Activated naive CD4-positive, alpha-beta T cell treated with Interleukin-2 at 50 U/mL for 16 hours (primary cell): ENCODE measurements at regions not wholly inside any gene's neighbourhood (a gene's known extent, or its start where the extent isn't known, plus 50 kb on each side); places are given as distances from the start of the nearest gene placed in this dataset.

Experiments used
- DNase-seq: peaks from one replicate; pipeline ENCODE4 v3.0.0-alpha.2; 2020

DNA sequence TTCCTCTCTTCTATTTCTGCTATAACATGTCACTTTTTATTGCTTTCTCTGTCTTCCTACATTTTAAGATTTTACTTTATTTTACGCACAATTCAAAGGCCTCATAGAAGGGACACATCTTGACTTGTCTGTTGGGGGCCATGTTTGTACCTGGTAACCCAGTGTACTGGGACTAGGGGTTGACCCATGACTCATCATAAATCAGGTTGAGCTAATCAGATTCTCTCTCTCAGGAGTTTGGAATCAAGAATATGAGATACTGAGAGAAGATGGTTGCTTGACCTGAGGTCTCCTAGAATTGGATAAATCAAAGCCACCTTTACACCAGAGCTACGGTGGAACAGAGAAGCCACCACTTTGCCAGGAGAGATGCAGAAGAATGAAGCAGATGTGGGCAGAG, 153.0 kb downstream of the UXS1 start:
- DNase-seq: no peak

DNA sequence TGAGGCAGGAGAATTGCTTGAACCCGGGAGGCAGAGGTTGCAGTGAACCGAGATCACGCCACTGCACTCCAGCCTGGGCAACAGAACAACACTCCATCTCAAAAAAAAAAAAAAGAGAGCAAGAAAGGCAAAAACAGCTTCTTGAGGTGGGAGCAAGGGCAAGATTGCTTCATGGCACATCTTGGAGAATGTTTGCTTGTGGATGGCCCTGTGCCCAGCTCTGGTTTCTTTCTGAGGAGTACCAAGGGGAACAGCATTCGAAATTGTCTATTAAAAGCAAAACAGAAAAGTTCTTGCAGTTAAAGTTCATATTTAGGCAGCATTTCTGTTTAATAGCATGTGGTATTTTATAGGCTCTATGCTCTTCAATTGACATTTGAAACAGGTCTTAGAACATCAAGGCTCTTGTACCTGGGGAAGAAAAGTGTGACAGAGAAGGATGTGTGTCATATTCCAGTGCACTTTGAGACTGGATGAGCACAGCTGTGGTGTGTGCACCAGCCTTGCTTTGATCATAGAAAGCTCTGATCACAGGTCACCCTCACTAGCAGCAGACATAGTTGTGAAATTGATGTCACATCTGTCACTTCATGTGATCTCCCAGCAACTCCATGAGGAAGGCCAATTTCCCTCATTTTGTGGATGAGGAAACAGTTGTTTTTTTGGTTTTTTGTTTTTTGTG, 154.3 kb downstream of the UXS1 start:
- no peak for DNase-seq

DNA sequence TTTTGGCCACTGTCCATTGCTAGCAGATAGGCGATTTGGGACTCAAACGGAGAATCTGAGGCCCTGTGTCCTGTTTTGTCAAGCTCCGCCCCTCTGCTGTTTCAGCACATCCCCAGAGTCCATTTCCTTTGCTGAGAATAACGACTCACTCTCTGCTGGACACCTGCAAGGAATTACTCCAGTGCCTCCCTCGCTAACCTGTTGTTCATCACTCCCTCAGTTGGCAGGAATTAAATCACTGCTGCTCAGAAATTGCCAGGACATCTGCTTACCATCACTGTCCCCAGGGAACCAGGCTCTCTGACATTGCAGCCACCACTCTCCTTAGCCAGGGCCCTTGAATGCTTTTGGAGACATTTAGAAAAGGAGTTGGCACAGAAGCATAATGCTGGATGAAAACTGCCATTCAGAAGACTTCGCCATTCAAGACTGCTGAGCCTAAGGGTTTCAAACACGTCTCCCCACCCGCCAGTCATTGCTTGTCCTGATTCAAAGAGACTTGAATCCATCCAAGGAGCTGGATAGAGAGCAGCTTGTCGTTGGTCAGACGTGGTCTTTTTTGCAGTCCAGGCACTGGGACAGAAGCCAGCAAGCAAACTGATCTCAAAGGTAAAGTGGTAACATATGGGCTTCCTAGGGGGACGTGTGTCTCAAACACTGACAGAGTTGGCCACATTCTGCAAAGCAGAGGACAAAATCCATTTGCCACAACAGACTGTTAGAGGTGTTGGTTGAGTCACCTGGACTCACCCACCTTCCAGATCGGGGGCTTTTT, 155.3 kb downstream of the UXS1 start:
- DNase-seq: no peak

DNA sequence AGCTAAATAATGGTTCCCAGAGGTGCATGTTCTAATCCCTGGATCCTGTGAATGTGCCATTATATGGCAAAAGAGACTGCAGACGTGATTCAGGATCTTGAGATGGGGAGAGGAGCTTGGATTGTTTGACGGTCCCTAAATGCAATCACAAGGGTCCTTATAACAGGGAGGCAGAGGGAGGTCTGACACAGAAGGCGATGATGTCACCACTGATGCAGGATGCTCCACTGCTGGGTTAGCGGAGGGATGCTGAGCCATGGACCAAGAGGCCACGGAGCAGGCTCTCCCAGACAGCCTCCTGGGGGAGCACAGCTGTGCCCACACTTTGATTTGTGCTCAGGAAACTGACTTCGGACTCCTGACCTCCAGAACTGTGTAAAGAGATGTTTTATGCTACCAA, 156.2 kb downstream of the UXS1 start:
- DNase-seq: no peak

DNA sequence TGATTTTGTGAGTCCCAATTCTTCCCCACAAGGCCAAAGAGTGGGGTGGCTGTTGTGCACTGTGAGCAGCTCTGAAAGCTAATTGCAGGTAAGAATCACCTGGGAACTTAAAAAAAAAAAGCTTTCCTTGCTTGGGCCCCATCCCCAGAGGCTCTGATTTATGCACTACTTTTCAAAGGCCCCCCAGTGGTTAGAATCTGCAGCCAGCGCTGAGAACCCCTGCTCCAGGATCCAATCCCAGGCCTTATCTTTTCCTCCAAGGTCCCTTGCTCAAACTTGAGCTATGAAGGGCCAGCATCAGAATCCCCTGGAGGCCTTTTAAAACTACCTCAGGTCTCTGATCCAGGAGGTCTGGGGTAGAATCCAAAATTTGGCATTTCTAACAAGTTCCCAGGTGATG, 156.8 kb downstream of the UXS1 start:
- DNase-seq: no peak

DNA sequence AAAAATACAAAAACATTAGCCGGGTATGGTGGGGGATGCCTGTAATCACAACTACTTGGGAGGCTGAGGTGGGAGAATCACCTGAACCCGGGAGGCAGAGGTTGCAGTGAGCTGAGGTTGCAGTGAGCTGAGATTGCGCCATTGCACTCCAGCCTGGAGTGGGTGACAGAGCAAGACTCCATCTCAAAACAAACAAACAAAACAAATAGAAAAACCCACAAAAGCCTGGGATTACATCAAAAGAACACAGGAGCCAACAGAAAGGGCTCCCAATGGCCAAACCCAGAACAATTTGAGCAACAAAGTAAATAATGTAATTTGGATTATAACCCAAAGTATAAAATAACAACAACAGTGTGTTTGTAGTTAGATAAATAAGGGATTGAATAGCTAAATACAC, 159.8 kb downstream of the UXS1 start:
- no peak for DNase-seq

DNA sequence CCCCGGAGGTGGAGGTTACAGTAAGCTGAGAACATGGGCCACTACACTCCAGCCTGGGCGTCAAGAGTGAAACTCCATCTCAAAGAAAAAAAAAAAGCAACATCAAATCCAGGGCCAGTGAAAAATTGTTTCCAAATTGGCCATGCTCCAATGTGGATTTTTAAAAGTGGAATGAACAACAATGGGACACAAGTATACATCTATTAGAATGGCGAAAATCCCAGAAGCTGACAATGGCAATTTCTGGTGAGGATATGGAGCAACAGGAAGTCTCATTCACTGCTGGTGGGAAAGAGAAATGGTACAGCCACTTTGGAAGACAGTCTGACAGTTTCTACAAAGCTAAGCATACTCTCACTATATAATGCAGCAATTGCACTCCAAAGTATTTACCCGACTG, 161.4 kb downstream of the UXS1 start:
- DNase-seq: no peak

DNA sequence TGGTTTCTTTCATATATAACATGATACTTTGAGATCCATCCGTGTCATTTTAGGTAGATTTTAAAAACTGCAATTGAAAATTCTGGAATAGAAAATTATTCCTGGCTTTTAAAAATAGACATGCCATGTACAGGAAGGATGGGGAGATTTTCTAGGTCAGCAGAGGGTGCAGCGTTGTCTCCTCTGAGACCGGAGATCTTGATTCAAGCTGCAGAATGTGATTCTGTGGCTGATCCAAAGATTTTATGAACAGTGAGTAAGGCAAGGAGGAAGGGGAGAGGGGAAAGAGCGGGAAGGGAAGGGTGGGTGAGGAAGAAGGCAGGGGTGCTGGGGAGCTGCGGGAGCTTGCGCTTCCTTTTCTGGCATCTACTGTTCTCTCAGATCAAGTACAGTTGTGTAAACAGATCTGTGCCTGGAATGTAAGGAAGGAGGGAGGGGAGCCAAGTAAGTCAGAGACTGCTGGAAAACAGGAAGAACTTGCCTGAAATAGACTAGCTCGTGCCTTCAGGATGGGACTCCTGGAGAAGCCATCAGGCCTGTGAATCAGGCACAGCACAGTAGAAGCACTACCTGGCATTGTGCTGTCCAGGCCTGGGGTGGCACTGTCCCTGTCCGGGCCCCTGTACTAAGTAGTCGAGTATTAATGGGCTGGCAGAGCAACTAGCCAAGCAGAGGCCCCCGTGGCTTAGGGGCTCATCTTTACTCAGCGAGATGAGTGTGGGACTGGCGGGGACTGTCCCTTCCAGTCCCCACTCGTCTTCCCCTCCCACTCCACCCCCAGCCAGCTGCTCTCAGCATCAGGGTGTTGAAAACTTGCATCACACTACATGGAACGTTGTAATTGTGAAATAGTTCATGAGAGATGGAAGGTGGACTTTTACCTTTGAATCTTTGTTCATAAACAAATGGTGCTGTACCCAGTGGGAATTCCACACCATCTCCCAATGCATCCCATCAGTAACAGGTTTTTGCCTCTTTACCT, 163.5 kb downstream of the UXS1 start:
- DNase-seq: peak; percentile 65

DNA sequence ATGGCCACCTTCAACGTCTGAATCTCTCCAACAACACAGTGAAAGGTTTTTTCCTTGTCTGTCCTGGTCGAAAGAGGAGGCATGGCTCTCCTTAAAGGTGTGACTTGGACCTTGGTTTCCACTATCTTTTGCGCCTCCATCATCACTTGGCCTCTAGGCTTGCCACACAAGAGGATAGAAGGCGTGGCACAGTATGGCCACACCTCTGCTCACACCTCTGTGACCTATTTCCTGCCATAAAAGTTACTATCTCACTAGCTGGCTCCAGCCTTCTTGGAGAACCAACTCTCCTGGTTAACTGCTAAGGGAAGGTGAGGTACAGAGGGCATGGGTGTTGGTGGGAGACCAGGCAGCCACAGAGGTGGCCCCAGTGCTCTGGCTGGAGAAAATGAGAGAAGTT, 165.9 kb downstream of the UXS1 start:
- no peak for DNase-seq

DNA sequence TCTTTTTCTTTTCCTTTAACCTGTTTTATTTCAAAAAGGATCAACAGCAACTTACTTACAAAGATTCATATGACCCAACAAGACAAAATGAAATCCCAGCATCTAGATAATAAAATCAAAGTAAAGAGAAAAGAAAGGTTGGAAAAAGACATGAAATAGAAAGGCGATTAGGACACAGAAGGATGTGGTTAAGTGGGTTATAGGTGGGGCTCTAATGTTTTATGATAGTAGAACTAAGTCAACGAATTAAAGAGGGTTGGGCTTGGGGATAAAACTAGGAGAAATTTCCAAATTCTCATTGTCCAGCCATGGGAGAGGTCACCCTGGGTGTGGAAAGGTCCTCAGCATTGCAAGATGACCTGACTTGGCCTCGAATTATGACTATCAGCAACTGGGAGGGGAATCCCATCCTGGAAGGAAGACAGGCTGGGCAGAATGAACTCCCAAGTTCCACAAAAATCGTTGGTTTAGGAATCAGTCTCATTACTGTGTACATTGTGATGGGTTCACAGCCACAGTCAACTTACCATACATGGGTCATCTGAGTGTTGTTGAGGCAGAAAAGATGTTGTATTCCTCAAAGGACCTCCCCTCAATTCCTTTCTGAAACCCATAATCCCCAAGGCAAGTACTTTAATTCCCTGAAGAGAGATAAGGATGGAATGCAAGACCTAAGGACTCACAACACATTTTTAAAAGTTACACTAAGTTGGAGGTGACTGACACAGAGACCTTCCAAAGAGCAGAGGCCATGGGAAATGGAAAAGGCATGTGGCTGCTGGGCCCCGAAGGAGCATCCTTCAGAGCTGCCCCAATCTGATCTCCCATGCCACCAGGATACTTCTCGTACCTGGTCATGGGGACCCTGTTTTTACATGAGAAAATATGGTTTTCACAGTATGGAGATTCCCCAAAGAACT, 167.6 kb downstream of the UXS1 start:
- no peak for DNase-seq

DNA sequence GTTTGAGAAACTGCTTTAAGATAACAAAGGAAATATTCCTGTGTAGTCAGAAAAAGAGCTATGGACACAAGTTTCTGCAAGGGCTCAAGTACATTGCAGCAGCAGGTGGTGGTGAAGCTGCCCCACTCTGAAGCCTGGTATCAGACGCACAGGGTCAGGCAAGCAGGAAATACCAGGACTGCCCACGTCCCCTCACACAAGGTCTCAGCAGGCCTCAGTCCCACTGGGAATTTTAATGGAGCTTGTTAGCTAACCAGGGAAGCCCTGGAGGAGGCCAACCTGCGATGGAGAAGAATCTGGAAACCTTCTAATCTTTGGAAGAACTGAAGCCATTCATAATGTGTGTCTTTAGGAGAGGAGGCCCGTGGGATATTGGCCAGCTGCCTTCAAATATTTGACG, 168.3 kb downstream of the UXS1 start:
- no peak for DNase-seq

DNA sequence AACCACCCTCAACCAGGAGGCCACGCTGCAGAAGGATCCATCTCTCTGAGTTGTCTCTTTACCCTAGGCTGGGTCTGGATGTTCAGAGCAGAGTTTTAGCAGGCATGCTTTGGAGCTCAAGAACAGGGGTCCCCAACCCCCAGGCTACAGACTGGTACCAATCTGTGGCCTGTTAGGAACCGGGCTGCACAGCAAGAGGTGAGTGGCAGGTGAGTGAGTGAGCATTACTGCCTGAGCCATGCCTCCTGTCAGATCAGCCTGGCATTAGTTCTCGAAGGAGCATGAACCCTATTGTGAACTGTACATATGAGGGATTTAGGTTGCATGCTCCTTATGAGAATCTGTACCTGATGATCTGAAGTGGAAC, 172.5 kb downstream of the UXS1 start:
- no peak for DNase-seq

DNA sequence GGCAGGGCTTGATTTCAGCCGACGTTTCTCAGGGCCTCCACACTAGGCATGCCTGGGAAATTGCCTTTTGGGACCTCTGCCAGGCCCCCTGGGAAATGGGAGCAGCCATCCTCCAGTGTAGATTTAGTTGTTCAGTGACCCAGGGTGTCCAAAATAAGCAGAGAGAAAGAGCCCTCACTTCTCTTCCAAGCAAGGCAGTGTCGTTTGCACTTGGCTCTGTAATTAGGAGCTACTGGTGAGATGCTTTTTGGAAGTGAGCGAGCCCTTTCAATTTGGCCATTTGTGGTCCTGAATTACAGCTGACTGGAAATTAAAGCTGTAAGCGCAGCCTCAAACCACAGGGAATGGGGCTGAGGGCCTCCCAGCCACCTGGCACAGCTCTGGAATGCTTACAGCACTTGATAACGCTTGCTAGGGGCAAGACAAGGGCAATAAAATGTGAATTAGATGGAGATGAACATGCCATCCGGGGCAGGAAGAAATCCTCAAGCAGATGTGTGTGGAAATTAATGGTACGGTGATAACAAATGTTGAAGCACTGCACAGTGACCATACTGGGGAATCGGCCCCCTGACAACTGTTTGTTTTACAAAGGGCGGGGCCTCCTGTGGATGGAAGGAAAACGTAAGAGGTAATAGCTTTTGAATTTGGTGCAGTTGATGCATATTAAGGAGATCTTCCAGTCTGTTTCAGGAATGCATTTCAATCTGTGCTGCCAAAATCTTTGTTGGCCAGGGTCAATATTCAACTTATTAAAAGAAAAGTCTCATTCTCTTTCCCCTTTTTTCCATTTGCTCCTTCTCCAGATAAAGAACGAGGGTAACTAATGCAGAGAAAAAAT, 173.1 kb downstream of the UXS1 start:
- no peak for DNase-seq

DNA sequence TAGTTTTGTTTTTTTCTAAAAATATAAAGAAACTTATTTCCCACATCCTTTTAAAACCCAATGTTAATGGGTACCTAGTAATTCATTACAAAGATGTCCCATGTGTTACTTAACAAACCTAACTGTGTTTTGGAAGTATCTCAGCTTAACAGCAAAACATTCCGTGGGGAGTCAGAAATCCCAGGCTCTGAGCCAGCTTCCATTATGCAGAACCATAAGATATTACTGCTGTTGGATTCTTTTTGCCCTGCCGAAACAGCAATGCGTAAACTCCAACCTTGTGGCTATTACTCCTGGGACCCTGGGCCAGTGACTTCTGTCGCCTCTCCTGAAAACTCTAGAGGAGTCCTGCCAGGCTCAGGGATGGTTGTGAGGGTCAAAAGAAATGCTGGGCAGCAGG, 174.1 kb downstream of the UXS1 start:
- no peak for DNase-seq

DNA sequence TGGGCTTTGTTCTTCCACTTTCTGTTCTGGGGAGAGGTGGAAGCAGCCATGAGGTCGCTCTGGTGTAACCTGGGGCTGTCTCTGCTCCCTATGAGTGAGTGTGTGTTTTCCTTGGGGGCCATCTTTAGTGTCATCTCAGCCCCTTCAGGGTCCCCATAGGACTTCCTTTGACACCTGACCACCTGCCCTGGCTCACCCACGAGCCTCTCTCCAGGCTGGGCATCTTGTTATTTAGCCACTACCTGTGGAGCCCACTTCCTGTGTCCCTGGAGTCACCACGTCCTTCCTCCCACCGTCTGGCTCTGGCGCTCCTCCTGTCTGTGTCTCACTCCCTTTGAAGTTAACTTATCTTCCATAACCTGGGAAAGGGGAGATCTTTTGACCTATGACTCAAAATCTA, 176.0 kb downstream of the UXS1 start:
- no peak for DNase-seq

DNA sequence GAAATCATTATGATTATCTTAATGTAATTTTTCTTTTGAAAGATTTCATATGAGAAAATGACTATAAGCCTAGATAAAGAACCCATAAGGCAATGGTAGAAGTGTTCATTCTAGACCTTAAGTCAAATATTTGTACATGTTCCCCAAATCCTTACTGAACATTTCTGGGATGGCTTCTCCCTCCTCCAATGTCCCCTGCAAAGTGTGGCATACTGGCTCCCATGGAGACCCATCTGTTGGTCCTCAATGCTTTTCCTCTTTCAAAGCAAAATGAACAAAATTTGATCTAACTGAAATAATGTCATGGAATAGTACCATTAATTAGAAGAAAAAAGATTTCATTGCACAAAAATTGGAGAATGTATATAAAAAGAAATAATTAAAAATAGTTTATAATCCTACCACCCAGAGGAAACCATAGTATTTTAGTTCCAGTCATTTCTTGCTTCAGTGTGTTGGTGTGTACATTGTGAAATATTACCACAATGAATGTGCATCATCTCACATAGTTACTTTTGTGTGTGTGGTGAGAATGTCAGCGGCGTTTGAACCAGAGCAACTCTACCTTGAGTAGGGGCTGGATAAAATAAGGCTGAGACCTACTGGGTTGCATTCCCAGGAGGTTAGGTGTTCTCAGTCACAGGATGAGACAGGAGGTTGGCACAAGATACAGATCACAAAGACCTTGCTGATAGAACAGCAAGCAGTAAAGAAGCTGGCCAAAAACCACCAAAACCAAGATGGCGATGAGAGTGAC, 181.3 kb downstream of the UXS1 start:
- no peak for DNase-seq

DNA sequence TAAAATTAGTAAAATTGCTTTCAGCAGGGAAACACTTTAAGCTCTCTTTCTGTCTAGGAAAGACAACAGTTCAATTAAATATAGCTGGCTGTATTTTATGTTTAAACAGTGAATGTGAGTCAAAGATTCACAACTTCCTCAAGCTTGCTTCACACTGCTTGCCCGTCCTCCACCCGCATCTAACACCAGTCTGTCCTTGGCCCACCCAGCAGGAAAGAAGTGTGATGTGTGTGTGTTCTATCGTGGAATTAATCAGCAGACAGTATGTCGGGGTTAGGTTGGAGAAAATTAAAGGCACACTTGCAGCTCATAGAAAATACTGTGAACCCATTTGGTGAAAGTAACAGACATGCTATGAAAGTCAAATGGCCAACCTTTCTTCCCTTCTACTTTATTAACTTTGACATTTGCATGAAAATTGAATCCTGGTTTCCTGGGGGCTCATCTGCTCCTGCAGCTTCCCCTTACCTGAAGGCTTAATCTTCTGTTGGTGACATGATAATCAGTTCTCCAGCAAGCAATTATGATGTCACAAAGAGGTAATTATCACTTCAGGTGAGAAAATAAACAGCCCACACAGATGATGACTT, 182.0 kb downstream of the UXS1 start:
- DNase-seq: no peak

DNA sequence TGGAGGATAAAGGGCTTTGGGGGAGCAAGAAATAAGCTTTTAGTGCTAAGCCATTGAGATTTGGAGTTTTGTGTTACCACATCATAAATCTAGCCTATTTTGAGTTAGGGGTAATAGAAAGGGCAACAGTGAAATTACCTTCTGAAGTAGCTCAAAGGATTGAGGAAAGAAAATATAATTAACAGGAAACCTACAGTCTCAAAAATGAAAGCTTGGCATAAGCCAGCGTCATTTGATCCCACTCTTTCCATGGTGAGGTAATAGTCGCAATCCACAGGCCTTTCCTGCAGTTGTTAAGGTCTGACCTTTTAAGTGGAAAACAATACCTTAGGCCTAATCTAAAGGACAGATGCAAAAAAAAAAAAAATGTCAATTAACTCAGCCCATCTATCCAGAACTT, 182.7 kb downstream of the UXS1 start:
- DNase-seq: no peak

DNA sequence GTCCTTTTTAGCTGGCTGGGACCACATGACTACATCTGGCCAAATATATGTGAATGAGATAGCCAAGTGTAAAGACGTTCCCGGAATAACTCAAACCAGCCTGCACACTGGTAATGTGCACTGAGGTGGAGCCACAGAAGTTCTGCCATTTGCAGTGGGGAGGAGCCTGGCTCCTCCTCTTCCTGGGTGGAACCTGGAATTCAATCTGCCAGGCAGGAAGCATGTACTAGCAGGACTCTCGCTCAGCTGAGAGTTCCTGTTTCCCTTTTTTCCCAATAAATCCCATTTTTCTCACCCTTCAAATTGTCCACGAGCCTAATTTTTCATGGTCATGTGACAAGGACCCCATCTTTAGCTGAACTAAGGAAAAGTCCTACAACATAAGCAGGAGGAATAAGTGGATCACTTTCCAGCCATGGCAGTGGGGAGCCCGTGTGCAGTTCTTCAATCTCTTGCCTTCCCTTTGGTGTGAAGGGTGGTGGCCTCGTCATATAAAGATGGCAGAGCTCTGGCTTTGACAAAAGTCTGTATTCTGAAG, 183.2 kb downstream of the UXS1 start:
- DNase-seq: no peak

DNA sequence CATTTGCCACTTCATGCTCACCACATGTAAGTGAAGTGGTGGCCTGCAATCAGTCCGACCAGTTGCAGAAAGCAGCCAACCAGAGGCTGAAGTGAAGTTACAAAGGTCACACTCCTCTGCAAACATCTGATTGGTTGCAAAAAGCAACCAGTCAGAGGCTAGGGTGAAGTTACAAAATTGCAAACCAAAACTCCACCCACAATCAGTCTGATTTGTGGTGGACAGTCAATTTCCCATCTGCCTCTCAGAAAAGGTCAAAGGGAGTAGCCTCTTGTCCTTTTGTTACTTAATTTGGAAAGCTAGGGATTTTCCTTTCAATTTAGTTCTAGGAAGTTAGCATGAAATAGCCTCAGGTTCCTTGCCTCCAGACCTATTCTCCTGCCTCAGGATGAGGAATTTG, 185.0 kb downstream of the UXS1 start:
- DNase-seq: no peak
